ENCODE measurements at regions not wholly inside any gene's neighbourhood (a gene's known extent, or its start where the extent isn't known, plus 50 kb on each side); places are given as distances from the start of the nearest gene placed in this dataset.

DNA sequence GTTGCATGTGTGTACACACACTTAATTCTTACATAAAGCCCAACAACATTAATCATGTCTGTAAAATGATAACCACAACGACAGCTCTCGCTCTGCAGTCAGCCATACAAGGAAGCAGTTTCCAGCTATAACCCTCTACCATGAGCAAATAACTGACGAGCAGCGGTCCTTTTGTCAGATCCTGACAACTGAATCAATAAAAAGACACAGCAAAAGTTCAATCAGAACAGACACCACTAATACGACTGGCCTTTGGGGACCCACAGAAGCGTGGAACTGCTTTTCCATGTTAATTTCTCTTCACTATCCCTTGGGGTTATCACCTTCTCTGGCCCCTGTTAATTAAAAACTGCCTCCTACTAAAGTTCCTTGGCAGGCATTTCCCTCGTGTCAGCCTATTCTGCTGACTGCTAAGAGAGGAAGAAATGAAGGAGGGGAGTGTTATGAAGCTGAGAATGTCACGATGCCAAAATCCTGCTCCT is 722.8 kb upstream of the GRAMD2B start:
- WGBS (ENCODE audit: missing lambda C conversion rate) = 3% methylated on average over 8 of the region's 8 CpGs
- DNase-seq (ENCODE audit: low read depth in 1 of 2, low spot score in 1 of 2) (peak in 1 of 2 experiments; percentile 38), ATAC-seq (peak; percentile 24 to 85; a peak in 4 of 6 replicates), FAIRE-seq (no peak)
- 0 out of 3 replicates have a peak, but pooled peaks cover 2% of the 10 kb centered on the region for H3K4me1 ChIP-seq
- TF ChIP-seq FOXS1 (CRISPR knock-in tag; IDR thresholded peaks at IDR 0.05) (no peak), ZFP36 (IDR thresholded peaks at IDR 0.05; ENCODE audit: borderline replicate concordance, partially characterized antibody) (no peak), HOXB5 (CRISPR knock-in tag; IDR thresholded peaks at IDR 0.05) (no peak), FOSL2 (IDR thresholded peaks at IDR 0.05) (no peak), FOSL2 (CRISPR knock-in tag; IDR thresholded peaks at IDR 0.05) (no peak), SMC3 (IDR thresholded peaks at IDR 0.05) (no peak)
- peak overlapping the region; percentile 59 for H3K4me2 ChIP-seq
- CTCF ChIA-PET = no interaction called here
- peaks cover 14% of the 10 kb centered on the region for H3K9me3 ChIP-seq
- H3K27ac ChIP-seq = peak overlapping the region; percentile 17 to 65; a peak in 5 of 6 replicates
- H3K4me3 ChIP-seq = no peak overlapping the region; the same call in 2 of the 3 replicates
- POLR2A ChIA-PET = interaction anchor here (1.2 kb wide), 1 partner anchor 215 kb away, joined by 5 read pairs; no protein-coding TSS in a partner anchor

DNA sequence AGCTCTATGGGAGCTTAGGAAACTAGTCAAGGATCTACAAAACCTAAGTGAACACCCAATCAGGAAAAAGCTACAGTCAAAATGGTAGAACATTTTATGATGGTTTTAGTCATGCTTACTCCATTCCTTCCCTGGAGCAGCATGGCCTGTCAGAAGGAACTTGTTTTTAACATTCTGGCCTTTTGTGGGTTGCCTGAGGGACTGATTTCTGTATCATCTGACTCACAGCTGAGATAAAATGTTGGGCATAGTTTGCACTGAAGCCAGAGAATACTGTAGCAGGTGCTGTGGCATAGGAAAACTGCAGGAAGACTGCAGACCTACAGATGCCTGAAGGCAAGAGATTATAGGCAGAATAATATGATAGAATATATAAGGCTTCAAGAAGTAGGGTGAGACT is 719.6 kb upstream of the GRAMD2B start:
- Histone ChIP-seq H3K4me2 (no peak overlapping the region), H3K27ac (no peak overlapping the region), H3K9me3 (peaks cover 17% of the 10 kb centered on the region), H3K4me1 (0 out of 3 replicates have a peak, but pooled peaks cover 2% of the 10 kb centered on the region), H3K4me3 (no peak overlapping the region)
- no peak for FAIRE-seq
- ATAC-seq = no peak
- no peak for DNase-seq (ENCODE audit: low read depth in 1 of 2, low spot score in 1 of 2)
- ChIA-PET CTCF (no interaction called here), POLR2A (no interaction called here)
- TF ChIP-seq EHF (CRISPR knock-in tag; IDR thresholded peaks at IDR 0.05) = no peak
- TF ChIP-seq, protein P1, sequence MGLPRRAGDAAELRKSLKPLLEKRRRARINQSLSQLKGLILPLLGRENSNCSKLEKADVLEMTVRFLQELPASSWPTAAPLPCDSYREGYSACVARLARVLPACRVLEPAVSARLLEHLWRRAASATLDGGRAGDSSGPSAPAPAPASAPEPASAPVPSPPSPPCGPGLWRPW (IDR thresholded peaks at IDR 0.05) = no peak
- TF ChIP-seq, protein P2, sequence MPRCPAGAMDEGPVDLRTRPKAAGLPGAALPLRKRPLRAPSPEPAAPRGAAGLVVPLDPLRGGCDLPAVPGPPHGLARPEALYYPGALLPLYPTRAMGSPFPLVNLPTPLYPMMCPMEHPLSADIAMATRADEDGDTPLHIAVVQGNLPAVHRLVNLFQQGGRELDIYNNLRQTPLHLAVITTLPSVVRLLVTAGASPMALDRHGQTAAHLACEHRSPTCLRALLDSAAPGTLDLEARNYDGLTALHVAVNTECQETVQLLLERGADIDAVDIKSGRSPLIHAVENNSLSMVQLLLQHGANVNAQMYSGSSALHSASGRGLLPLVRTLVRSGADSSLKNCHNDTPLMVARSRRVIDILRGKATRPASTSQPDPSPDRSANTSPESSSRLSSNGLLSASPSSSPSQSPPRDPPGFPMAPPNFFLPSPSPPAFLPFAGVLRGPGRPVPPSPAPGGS (IDR thresholded peaks at IDR 0.05) = no peak
- TF ChIP-seq JUN (IDR thresholded peaks at IDR 0.05) = no peak
- TF ChIP-seq NR3C1 (IDR thresholded peaks at IDR 0.05) = no peak
- TF ChIP-seq ZC3H11A (IDR thresholded peaks at IDR 0.05) = no peak
- no peak for TF ChIP-seq EP300 (IDR thresholded peaks at IDR 0.05)
- no peak for TF ChIP-seq ZFP36 (IDR thresholded peaks at IDR 0.05; ENCODE audit: borderline replicate concordance, partially characterized antibody)
- no peak for TF ChIP-seq CHD2 (IDR thresholded peaks at IDR 0.05; ENCODE audit: low read length, partially characterized antibody)
- no peak for TF ChIP-seq GATA3 (IDR thresholded peaks at IDR 0.05; ENCODE audit: borderline replicate concordance)
- no peak for TF ChIP-seq MYC (IDR thresholded peaks at IDR 0.05; ENCODE audit: borderline replicate concordance, low read length)
- no peak for TF ChIP-seq CHD4 (IDR thresholded peaks at IDR 0.05; ENCODE audit: borderline replicate concordance)
- no peak for TF ChIP-seq RAD21 (conservative IDR thresholded peaks at IDR 0.05 in 1 of 2, IDR thresholded peaks at IDR 0.05 in 1 of 2)

DNA sequence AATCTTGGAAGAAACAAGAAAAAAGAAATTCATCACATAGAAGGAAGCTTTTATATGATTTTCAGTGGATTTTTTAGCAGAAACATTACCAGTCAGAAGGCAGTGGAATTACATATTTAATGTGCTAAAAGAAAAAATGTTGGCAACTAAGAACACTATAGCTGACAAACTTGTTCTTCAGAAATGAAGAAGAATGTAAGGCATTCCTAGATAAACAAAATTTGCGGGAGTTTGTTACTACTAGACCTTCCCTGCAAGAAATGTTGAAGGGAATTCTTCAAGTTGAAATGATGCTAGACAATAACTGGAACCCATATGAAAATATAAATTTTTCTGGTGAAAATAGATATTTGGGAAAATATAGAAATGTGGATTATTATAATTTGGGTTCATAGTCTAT is 718.3 kb upstream of the GRAMD2B start:
- WGBS (ENCODE audit: missing lambda C conversion rate) = 11% methylated on average over 1 of the region's 1 CpG
- H3K27ac ChIP-seq = no peak overlapping the region

More for the DNA sequence above, 718.3 kb upstream of the GRAMD2B start:
- H3K4me3 ChIP-seq = no peak overlapping the region
- H3K4me2 ChIP-seq = no peak overlapping the region
- no peak for DNase-seq (ENCODE audit: low read depth in 1 of 2, low spot score in 1 of 2)
- peaks cover 17% of the 10 kb centered on the region for H3K9me3 ChIP-seq
- FAIRE-seq = no peak
- ATAC-seq = no peak
- ChIA-PET CTCF (no interaction called here), POLR2A (no interaction called here)
- H3K4me1 ChIP-seq = 0 out of 3 replicates have a peak, but pooled peaks cover 2% of the 10 kb centered on the region
- TF ChIP-seq KDM5A (IDR thresholded peaks at IDR 0.05) (no peak), FOSL2 (IDR thresholded peaks at IDR 0.05) (no peak), FOSL2 (CRISPR knock-in tag; IDR thresholded peaks at IDR 0.05) (no peak), SMC3 (IDR thresholded peaks at IDR 0.05) (no peak), TFCP2L1 (CRISPR knock-in tag; IDR thresholded peaks at IDR 0.05) (no peak), BHLHE40 (IDR thresholded peaks at IDR 0.05; ENCODE audit: low read depth, low read length) (no peak), ZSCAN20 (CRISPR knock-in tag; IDR thresholded peaks at IDR 0.05) (no peak), SREBF2 (IDR thresholded peaks at IDR 0.05) (no peak), POLR2A (IDR thresholded peaks at IDR 0.05; ENCODE audit: low read length) (no peak), MAZ (IDR thresholded peaks at IDR 0.05; ENCODE audit: borderline replicate concordance, low read depth, low read length) (no peak), PHF8 (IDR thresholded peaks at IDR 0.05; ENCODE audit: borderline replicate concordance, low read depth) (no peak), POLR2AphosphoS2 (conservative IDR thresholded peaks at IDR 0.05; ENCODE audit: low read length) (no peak), HEYL (CRISPR knock-in tag; IDR thresholded peaks at IDR 0.05) (no peak), JUN (IDR thresholded peaks at IDR 0.05) (no peak)
- TF ChIP-seq, protein P1 (IDR thresholded peaks at IDR 0.05) = no peak
- TF ChIP-seq, protein P3, sequence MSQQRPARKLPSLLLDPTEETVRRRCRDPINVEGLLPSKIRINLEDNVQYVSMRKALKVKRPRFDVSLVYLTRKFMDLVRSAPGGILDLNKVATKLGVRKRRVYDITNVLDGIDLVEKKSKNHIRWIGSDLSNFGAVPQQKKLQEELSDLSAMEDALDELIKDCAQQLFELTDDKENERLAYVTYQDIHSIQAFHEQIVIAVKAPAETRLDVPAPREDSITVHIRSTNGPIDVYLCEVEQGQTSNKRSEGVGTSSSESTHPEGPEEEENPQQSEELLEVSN (IDR thresholded peaks at IDR 0.05; ENCODE audit: borderline replicate concordance, low read depth) = no peak
- TF ChIP-seq, protein P4, sequence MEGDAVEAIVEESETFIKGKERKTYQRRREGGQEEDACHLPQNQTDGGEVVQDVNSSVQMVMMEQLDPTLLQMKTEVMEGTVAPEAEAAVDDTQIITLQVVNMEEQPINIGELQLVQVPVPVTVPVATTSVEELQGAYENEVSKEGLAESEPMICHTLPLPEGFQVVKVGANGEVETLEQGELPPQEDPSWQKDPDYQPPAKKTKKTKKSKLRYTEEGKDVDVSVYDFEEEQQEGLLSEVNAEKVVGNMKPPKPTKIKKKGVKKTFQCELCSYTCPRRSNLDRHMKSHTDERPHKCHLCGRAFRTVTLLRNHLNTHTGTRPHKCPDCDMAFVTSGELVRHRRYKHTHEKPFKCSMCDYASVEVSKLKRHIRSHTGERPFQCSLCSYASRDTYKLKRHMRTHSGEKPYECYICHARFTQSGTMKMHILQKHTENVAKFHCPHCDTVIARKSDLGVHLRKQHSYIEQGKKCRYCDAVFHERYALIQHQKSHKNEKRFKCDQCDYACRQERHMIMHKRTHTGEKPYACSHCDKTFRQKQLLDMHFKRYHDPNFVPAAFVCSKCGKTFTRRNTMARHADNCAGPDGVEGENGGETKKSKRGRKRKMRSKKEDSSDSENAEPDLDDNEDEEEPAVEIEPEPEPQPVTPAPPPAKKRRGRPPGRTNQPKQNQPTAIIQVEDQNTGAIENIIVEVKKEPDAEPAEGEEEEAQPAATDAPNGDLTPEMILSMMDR (IDR thresholded peaks at IDR 0.05) = no peak
